SK-N-SH treated with all-trans-retinoic acid at 6 μM for 48 hours (cell line): ENCODE measurements at regions not wholly inside any gene's neighbourhood (a gene's known extent, or its start where the extent isn't known, plus 50 kb on each side); places are given as distances from the start of the nearest gene placed in this dataset.

Experiments used
- ARNTL ChIP-seq: fragments of 450-650 bp; formaldehyde crosslinking; IDR thresholded peaks from 2 replicates; pipeline ENCODE4 v1.5.0; 2020; ENCODE audit warnings: low read depth, mild to moderate bottlenecking, moderate library complexity, borderline replicate concordance
- CREB5 ChIP-seq: fragments of 250-450 bp; sonication (Bioruptor Pico); IDR thresholded peaks from 2 replicates; pipeline ENCODE4 v1.5.1; 2020; ENCODE audit warnings: low read depth, mild to moderate bottlenecking, moderate library complexity
- OSR1 ChIP-seq: fragments of 250-450 bp; sonication (Bioruptor Pico); IDR thresholded peaks from 2 replicates; pipeline ENCODE4 v1.8.0; 2022; ENCODE audit warnings: moderate library complexity, mild to moderate bottlenecking, inconsistent platforms
- ZFP30 ChIP-seq: fragments of 450-650 bp; formaldehyde crosslinking; IDR thresholded peaks from 2 replicates; pipeline ENCODE4 v1.5.0; 2022; ENCODE audit warnings: mild to moderate bottlenecking, moderate library complexity
- ZNF565 ChIP-seq: fragments of 450-650 bp; formaldehyde crosslinking; conservative IDR thresholded peaks from 2 replicates; pipeline ENCODE4 v1.5.0; 2020; ENCODE audit warnings: low read depth, mild to moderate bottlenecking, moderate library complexity
- TF ChIP-seq, protein P1 (sequence below): fragments of 250-450 bp; sonication (Bioruptor Pico); IDR thresholded peaks from 2 replicates; pipeline ENCODE4 v1.8.0; 2020; ENCODE audit warnings: mild to moderate bottlenecking, moderate library complexity, borderline replicate concordance
- TF ChIP-seq, protein P2 (sequence below): fragments of 250-450 bp; sonication (Bioruptor Pico); IDR thresholded peaks from 2 replicates; pipeline ENCODE4 v1.5.1; 2021; ENCODE audit warnings: mild to moderate bottlenecking, moderate library complexity

DNA sequence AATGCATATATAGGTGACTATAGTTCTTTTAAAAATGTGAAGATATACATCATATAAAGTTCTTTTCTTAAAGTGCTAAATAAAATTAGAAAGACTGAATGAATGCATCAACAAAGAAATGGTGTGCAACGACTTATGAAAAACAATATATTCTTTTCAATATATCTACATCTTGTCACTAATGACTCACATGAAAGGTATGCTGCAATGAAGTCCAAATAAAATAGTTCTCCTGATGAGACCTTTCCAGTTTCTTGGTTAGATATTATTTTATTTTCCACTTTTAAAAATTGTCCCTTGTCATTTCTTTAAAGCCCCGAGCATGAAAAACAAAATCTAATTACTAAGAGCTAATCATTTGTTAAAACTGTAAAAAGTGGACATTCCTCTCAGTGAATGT is 462.1 kb downstream of the PCDH11X start:
- TF ChIP-seq OSR1 (no peak), CREB5 (CRISPR knock-in tag) (no peak), ZFP30 (CRISPR knock-in tag) (no peak), ZNF565 (CRISPR knock-in tag) (no peak), ARNTL (CRISPR knock-in tag) (no peak)
- TF ChIP-seq, protein P1, sequence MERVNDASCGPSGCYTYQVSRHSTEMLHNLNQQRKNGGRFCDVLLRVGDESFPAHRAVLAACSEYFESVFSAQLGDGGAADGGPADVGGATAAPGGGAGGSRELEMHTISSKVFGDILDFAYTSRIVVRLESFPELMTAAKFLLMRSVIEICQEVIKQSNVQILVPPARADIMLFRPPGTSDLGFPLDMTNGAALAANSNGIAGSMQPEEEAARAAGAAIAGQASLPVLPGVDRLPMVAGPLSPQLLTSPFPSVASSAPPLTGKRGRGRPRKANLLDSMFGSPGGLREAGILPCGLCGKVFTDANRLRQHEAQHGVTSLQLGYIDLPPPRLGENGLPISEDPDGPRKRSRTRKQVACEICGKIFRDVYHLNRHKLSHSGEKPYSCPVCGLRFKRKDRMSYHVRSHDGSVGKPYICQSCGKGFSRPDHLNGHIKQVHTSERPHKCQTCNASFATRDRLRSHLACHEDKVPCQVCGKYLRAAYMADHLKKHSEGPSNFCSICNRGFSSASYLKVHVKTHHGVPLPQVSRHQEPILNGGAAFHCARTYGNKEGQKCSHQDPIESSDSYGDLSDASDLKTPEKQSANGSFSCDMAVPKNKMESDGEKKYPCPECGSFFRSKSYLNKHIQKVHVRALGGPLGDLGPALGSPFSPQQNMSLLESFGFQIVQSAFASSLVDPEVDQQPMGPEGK (CRISPR knock-in tag): no peak
- TF ChIP-seq, protein P2, sequence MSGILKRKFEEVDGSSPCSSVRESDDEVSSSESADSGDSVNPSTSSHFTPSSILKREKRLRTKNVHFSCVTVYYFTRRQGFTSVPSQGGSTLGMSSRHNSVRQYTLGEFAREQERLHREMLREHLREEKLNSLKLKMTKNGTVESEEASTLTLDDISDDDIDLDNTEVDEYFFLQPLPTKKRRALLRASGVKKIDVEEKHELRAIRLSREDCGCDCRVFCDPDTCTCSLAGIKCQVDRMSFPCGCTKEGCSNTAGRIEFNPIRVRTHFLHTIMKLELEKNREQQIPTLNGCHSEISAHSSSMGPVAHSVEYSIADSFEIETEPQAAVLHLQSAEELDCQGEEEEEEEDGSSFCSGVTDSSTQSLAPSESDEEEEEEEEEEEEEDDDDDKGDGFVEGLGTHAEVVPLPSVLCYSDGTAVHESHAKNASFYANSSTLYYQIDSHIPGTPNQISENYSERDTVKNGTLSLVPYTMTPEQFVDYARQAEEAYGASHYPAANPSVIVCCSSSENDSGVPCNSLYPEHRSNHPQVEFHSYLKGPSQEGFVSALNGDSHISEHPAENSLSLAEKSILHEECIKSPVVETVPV (CRISPR knock-in tag): no peak
